Smooth muscle cell (in vitro differentiated cells): ENCODE measurements at regions not wholly inside any gene's neighbourhood (a gene's known extent, or its start where the extent isn't known, plus 50 kb on each side); places are given as distances from the start of the nearest gene placed in this dataset.

ENCODE experiments used
- DNase-seq: peaks from one replicate; lab custom pipeline; 2025; ENCODE audit not compliant: unreplicated experiment; lab: John Stamatoyannopoulos, UW
- H2AFZ ChIP-seq: fragments of 200-600 bp; sonication (generic); 2 replicates; pipeline ENCODE4 v1.6.0; 2016; ENCODE audit warnings: antibody characterized with exemption, low read depth, mild to moderate bottlenecking
- H3F3A ChIP-seq: fragments of 200-600 bp; sonication (generic); 2 replicates; pipeline ENCODE4 v1.6.0; 2017; ENCODE audit warnings: antibody characterized with exemption, low read depth
- H3K27ac ChIP-seq: fragments of 200-600 bp; sonication (generic); 2 replicates; pipeline ENCODE4 v1.5.1; 2016; ENCODE audit warnings: low read depth, mild to moderate bottlenecking
- H3K27me3 ChIP-seq: fragments of 200-600 bp; sonication (generic); 2 replicates; pipeline ENCODE4 v1.6.1; 2016; ENCODE audit warnings: low read depth, mild to moderate bottlenecking
- H3K36me3 ChIP-seq: fragments of 200-600 bp; sonication (generic); 2 replicates; pipeline ENCODE4 v1.5.1; 2016; ENCODE audit warnings: low read depth
- H3K4me1 ChIP-seq: fragments of 200-600 bp; sonication (generic); 2 replicates; pipeline ENCODE4 v1.5.1; 2016; ENCODE audit warnings: low read depth
- H3K4me2 ChIP-seq: fragments of 200-600 bp; sonication (generic); 2 replicates; pipeline ENCODE4 v1.6.0; 2016; ENCODE audit warnings: mild to moderate bottlenecking
- H3K4me3 ChIP-seq: fragments of 200-600 bp; sonication (generic); 2 replicates; pipeline ENCODE4 v1.5.1; 2016; ENCODE audit warnings: mild to moderate bottlenecking
- H3K79me2 ChIP-seq: fragments of 200-600 bp; sonication (generic); 2 replicates; pipeline ENCODE4 v1.6.0; 2016; ENCODE audit warnings: low read depth, mild to moderate bottlenecking
- H3K9ac ChIP-seq: fragments of 200-600 bp; sonication (generic); 2 replicates; pipeline ENCODE4 v1.6.0; 2016; ENCODE audit warnings: low read depth
- H3K9me3 ChIP-seq: fragments of 200-600 bp; sonication (generic); replicated peaks from 2 replicates; pipeline ENCODE4 v1.5.1; 2016; ENCODE audit warnings: low read depth
- H4K20me1 ChIP-seq: fragments of 200-600 bp; sonication (generic); 2 replicates; pipeline ENCODE4 v1.6.0; 2016; ENCODE audit warnings: low read depth
- CTCF ChIP-seq: fragments of 200-600 bp; sonication (generic); IDR thresholded peaks from 2 replicates; pipeline ENCODE4 v1.5.1; 2017; ENCODE audit warnings: borderline replicate concordance, mild to moderate bottlenecking, antibody characterized with exemption; ENCODE audit not compliant: insufficient read depth, poor library complexity, severe bottlenecking
- WGBS: methylation state at CpG from one replicate; pipeline ENCODE4 v1.1.7; 2016; ENCODE audit warnings: low lambda C conversion rate; 5-methylcytosine and 5-hydroxymethylcytosine counted together

DNA sequence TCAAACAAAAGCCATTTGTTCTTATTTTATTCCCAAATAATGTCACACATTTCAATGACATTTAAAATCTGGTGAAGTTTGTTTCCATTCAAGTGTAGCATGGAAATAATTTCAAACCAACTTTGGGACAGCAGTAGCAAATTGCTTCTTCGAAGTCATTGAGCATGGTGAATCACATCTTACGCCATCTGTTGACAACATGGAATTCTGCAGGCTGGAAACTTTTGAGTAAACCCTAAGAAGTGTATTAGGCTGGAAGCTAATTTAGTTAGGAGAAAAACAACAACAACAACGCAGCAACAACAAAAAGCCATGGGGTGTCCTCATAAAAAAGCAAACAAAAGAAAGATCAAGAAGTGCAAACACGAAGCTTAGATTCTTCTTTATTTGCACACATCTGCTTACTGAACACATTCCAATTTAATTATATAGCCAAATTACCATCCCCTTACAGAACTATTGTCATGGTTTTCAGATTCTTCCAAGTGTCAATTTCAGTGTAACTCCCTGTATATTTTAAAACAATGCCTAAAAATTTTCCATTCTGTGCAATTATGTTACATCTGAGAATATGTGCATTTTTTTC, 659.0 kb upstream of the CDH7 start:
- Histone ChIP-seq H3F3A (no peaks in the 10 kb centered on the region), H3K9ac (no peak overlapping the region), H3K4me1 (no peaks in the 10 kb centered on the region), H3K27ac (no peak overlapping the region), H3K79me2 (no peaks in the 10 kb centered on the region), H3K27me3 (no peaks in the 10 kb centered on the region), H3K4me3 (no peak overlapping the region), H2AFZ (peak overlapping the region; percentile 80), H4K20me1 (no peaks in the 10 kb centered on the region), H3K36me3 (no peaks in the 10 kb centered on the region), H3K9me3 (no peaks in the 10 kb centered on the region), H3K4me2 (peak overlapping the region; percentile 18)
- WGBS = 16% methylated on average over 4 of the region's 4 CpGs
- DNase-seq = no peak
- TF ChIP-seq CTCF = peak; percentile 55

DNA sequence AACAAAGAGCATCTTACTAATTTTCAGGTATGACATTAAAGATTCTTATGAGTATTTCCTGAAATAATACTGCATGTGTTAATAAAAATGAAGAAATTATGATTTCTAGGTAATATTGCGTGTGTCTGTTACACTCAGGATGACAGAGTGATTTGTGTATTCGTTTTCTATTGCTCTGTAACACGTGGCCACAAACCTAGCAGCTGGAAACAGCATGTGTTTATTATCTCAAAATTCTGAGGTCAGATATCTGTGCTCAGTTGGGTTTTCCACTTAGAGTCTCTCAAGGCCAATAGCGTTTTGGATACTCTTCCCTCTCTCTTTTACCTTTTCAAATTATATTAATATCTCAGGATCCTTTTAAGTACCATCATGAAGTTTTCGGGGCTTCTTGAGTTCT, 667.9 kb upstream of the CDH7 start:
- Histone ChIP-seq H3K4me3 (no peak overlapping the region), H3K4me1 (no peaks in the 10 kb centered on the region), H3K4me2 (no peak overlapping the region), H3K27me3 (no peaks in the 10 kb centered on the region), H3K9ac (no peak overlapping the region), H3K27ac (no peak overlapping the region), H3F3A (no peaks in the 10 kb centered on the region), H3K36me3 (no peaks in the 10 kb centered on the region), H3K9me3 (no peaks in the 10 kb centered on the region), H3K79me2 (no peaks in the 10 kb centered on the region), H2AFZ (no peak overlapping the region), H4K20me1 (no peaks in the 10 kb centered on the region)
- TF ChIP-seq CTCF = no peak
- DNase-seq = no peak
- 75% methylated on average over 5 of the region's 5 CpGs for WGBS

DNA sequence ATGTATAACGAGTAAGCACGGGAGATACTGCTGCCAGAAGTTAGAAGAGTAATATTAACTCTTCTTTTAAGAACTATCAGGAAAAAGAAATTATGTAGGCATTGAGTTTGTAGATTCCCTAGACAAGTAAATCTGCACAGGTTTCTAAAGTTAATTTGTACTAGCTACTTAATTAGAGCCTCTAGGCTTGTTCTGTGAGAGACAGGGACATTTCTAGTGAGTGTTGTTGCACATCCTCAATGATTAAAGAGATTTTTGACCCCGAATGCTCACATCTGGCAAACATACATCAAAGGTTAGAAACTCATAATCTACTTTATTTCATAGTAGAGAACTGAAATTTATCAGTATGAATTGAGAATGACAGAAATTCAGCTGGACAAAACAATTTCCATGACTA, 669.0 kb upstream of the CDH7 start:
- H2AFZ ChIP-seq = no peak overlapping the region
- no peak overlapping the region for H3K27ac ChIP-seq
- no peaks in the 10 kb centered on the region for H3K79me2 ChIP-seq
- no peak overlapping the region for H3K4me3 ChIP-seq
- H4K20me1 ChIP-seq = no peaks in the 10 kb centered on the region
- TF ChIP-seq CTCF = no peak
- H3K36me3 ChIP-seq = no peaks in the 10 kb centered on the region
- H3F3A ChIP-seq = no peaks in the 10 kb centered on the region
- no peaks in the 10 kb centered on the region for H3K4me1 ChIP-seq
- no peaks in the 10 kb centered on the region for H3K9me3 ChIP-seq
- WGBS = 86% methylated on average over 3 of the region's 3 CpGs
- H3K4me2 ChIP-seq = no peak overlapping the region
- no peak for DNase-seq
- no peaks in the 10 kb centered on the region for H3K27me3 ChIP-seq
- no peak overlapping the region for H3K9ac ChIP-seq

- WGBS = 89% methylated on average over 3 of the region's 3 CpGs
- Histone ChIP-seq H3K36me3 (no peaks in the 10 kb centered on the region), H2AFZ (no peak overlapping the region), H3K79me2 (no peaks in the 10 kb centered on the region), H3K4me2 (no peak overlapping the region), H3K9ac (no peak overlapping the region), H3F3A (no peaks in the 10 kb centered on the region), H3K4me1 (no peaks in the 10 kb centered on the region), H4K20me1 (no peaks in the 10 kb centered on the region), H3K27ac (no peak overlapping the region), H3K27me3 (no peaks in the 10 kb centered on the region), H3K4me3 (no peak overlapping the region), H3K9me3 (no peaks in the 10 kb centered on the region)
- no peak for DNase-seq
- TF ChIP-seq CTCF = no peak
Observed at GRCh38 chr18:65073060-65073550, 677.7 kb upstream of the CDH7 start.
